Activated naive CD4-positive, alpha-beta T cell treated with anti-CD3 and anti-CD28 coated beads, Interleukin-2, amount 10 ng/mL, durations not matched to agents 7 days and 5 days (primary cell): ENCODE measurements at regions not wholly inside any gene's neighbourhood (a gene's known extent, or its start where the extent isn't known, plus 50 kb on each side); places are given as distances from the start of the nearest gene placed in this dataset.
"Not testable (repeated sequence)": the region's sequence is repeated elsewhere in the genome, so short reads cannot be mapped to it uniquely, and the experiment has no call there.

Experiments used
- CTCF ChIA-PET: fragments of 350-600 bp; sonication (Branson Sonifier 250); formaldehyde crosslinking; loops from one replicate; lab custom pipeline; 2021; ENCODE audit warnings: antibody characterized with exemption; lab: Charles Lee
- DNase-seq: peaks from one replicate; pipeline ENCODE4 v3.0.0-alpha.2; 2020
- H3K27ac Mint-ChIP-seq: one replicate; pipeline ENCODE4 v1.8.0; 2021; ENCODE audit warnings: mild to moderate bottlenecking, moderate library complexity, mixed read lengths
- H3K27me3 Mint-ChIP-seq: one replicate; pipeline ENCODE4 v1.8.0; 2021; ENCODE audit warnings: mild to moderate bottlenecking, mixed read lengths
- H3K36me3 Mint-ChIP-seq: one replicate; pipeline ENCODE4 v1.8.0; 2021; ENCODE audit warnings: mixed read lengths
- H3K4me1 Mint-ChIP-seq: one replicate; pipeline ENCODE4 v1.8.0; 2021; ENCODE audit warnings: mixed read lengths
- H3K4me3 Mint-ChIP-seq: one replicate; pipeline ENCODE4 v1.8.0; 2021; ENCODE audit warnings: mild to moderate bottlenecking, moderate library complexity, mixed read lengths
- H3K9me3 Mint-ChIP-seq: one replicate; pipeline ENCODE4 v1.8.0; 2021; ENCODE audit warnings: mixed read lengths

DNA sequence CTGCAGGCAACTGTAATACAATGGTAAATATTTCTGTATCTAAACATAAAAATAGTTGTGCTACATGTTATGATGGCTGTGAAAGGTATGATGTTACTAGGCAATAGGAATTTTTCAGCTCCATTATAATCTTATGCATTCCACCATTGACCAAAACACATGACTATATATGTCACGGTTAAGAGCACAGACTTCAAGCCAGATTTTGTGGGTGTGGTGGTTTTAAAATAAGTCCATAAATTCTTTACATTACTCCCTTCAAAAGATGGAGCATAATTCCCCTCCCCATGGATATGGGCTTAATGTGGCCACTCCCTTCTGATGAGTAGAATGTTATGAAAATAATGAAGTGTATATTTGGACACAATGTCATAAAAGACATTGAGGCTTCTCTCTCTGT is 88.4 kb upstream of the TBC1D5 start:
- no peaks in the 10 kb centered on the region for H3K36me3 Mint-ChIP-seq
- no peaks in the 10 kb centered on the region for H3K4me1 Mint-ChIP-seq
- no peak for DNase-seq
- H3K27ac Mint-ChIP-seq: no peak overlapping the region
- H3K27me3 Mint-ChIP-seq: peaks cover 8% of the 10 kb centered on the region
- CTCF ChIA-PET: interaction anchor here (2.2 kb wide), 1 partner anchor 10 kb away, joined by 13 read pairs; no protein-coding TSS in a partner anchor
- no peaks in the 10 kb centered on the region for H3K9me3 Mint-ChIP-seq
- no peak overlapping the region for H3K4me3 Mint-ChIP-seq

DNA sequence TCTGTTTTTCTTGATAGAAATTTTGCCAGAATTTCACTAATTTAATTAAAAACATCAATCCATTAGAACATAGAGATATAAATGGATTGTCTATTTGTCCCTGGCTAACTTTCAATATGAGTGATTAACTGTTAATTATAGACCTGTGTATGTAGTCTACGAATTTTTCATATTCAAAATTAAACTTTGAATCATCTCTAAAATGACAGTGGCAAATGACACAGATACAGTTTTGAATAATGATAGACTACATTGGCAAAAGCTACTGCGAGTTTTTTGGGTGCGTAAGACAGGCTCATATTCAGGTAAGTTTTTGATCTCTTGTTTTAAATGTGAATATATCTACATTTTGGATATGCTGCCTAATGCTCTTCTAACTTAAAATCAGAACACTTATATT is 86.0 kb upstream of the TBC1D5 start:
- peaks cover 17% of the 10 kb centered on the region for H3K27me3 Mint-ChIP-seq
- H3K9me3 Mint-ChIP-seq: no peaks in the 10 kb centered on the region
- no peaks in the 10 kb centered on the region for H3K4me1 Mint-ChIP-seq
- H3K36me3 Mint-ChIP-seq: no peaks in the 10 kb centered on the region
- DNase-seq: no peak
- H3K4me3 Mint-ChIP-seq: no peak overlapping the region
- no peak overlapping the region for H3K27ac Mint-ChIP-seq
- CTCF ChIA-PET: no interaction called here

DNA sequence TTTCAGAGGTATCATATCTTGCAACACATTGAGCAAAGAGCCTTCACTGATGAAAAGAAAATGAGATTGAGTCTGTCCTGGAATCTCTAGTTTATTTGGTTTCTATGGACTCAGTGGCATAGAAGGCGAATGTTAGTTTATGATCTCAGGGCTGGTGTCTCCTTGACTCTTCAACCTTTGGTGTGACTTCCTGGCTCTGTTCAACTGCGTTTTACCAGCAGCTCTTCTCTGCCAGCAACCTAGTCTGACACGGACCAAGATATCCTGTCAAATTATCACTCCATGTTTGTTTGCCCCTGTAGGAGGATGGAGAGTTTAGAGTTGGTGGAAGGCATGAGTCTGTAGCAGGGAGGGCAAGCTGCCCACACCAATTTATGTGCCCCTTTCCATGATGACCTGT is 82.9 kb upstream of the TBC1D5 start:
- H3K4me3 Mint-ChIP-seq: no peak overlapping the region
- H3K9me3 Mint-ChIP-seq: no peaks in the 10 kb centered on the region
- CTCF ChIA-PET: no interaction called here
- no peak overlapping the region for H3K27ac Mint-ChIP-seq
- DNase-seq: no peak
- no peaks in the 10 kb centered on the region for H3K4me1 Mint-ChIP-seq
- H3K36me3 Mint-ChIP-seq: no peaks in the 10 kb centered on the region
- peaks cover 17% of the 10 kb centered on the region for H3K27me3 Mint-ChIP-seq

DNA sequence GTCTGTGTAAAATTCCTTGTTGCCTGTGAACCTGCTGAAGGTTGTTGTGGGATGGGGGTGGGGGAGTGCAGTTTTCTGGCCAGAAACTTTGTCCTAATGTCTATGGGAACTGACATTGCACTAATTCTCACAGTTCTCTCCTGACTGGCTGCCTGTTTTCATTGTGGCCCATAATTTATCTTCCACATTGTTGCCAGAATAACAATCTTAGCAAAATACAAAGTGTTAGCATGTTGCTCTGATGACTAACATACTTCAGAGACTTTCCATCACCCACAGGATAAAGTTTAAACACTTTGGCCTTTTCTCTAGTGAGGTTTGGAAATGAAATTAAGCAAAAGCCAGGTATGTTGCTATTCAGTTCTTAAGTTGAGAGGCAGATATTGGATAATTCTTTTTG is 81.4 kb upstream of the TBC1D5 start:
- DNase-seq: no peak
- H3K27me3 Mint-ChIP-seq: peaks cover 13% of the 10 kb centered on the region
- no peaks in the 10 kb centered on the region for H3K4me1 Mint-ChIP-seq
- H3K36me3 Mint-ChIP-seq: no peaks in the 10 kb centered on the region
- H3K9me3 Mint-ChIP-seq: no peaks in the 10 kb centered on the region
- H3K27ac Mint-ChIP-seq: no peak overlapping the region
- no peak overlapping the region for H3K4me3 Mint-ChIP-seq
- CTCF ChIA-PET: no interaction called here

DNA sequence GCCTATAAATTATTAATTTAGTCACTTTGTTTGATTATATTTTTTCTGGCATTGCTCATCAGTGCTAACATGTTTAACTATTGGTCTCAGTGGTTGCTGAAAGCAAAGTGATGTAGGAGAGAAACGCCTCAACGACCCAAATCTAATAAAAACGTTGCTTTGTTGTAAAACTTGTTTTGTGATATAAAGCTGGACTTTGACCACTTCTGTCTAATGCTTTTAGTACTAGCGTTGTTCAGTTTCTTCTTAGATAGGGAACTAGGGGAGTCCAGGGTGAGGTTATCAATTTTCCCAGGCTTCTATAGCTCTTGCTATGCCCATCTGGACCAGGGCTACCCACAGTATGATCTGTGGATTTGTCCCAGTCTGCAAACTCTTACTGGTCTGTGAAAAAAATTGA is 80.6 kb upstream of the TBC1D5 start:
- no peak overlapping the region for H3K27ac Mint-ChIP-seq
- DNase-seq: no peak
- CTCF ChIA-PET: no interaction called here

DNA sequence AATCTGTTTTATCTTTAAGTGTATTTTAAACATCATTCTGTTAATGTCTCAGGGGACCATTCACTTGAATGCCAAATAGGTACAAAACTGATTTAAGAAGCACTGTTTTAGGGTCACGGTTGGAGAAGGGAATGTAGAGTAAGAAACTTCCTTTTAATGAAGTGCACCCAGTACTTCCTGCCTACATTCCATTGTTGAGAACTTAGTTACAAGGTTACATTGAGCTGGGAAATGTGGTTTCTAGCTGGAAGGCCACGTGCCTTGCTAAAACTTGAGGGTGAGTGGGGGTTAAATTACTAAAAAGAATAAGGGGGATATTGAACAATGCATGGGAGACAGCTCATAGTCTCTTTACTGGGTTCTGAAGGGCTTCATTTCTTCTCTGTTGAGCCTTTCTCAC is 78.3 kb upstream of the TBC1D5 start:
- Mint-ChIP-seq H3K27me3 (peaks cover 13% of the 10 kb centered on the region), H3K4me1 (no peaks in the 10 kb centered on the region), H3K9me3 (peaks cover 2% of the 10 kb centered on the region), H3K4me3 (no peak overlapping the region), H3K36me3 (no peaks in the 10 kb centered on the region), H3K27ac (no peak overlapping the region)
- CTCF ChIA-PET: no interaction called here
- no peak for DNase-seq

More for the DNA sequence above, 80.6 kb upstream of the TBC1D5 start:
- H3K36me3 Mint-ChIP-seq: no peaks in the 10 kb centered on the region
- H3K4me1 Mint-ChIP-seq: no peaks in the 10 kb centered on the region
- no peaks in the 10 kb centered on the region for H3K9me3 Mint-ChIP-seq
- peaks cover 13% of the 10 kb centered on the region for H3K27me3 Mint-ChIP-seq
- no peak overlapping the region for H3K4me3 Mint-ChIP-seq

DNA sequence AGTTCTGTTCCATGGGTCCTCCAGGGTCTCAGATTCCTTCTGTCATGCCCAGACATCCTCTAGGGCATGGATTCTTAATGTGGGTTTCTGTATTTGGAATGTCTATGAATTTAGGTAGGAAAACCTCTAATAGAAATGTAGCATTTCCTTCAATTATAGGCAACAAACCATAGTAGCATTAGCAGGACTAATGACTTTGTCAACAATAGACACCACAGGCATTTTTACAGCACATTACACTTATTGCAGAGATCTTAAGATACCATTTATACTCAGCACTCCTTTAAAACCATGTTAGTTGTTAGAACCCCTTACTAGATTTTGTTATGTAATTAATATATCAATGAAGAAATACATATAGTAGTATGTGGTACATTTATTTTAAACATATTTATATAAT is 77.8 kb upstream of the TBC1D5 start:
- Mint-ChIP-seq H3K4me3 (no peak overlapping the region), H3K27me3 (peaks cover 8% of the 10 kb centered on the region), H3K4me1 (no peaks in the 10 kb centered on the region), H3K36me3 (no peaks in the 10 kb centered on the region), H3K9me3 (peaks cover 2% of the 10 kb centered on the region), H3K27ac (no peak overlapping the region)
- no peak for DNase-seq
- CTCF ChIA-PET: no interaction called here

DNA sequence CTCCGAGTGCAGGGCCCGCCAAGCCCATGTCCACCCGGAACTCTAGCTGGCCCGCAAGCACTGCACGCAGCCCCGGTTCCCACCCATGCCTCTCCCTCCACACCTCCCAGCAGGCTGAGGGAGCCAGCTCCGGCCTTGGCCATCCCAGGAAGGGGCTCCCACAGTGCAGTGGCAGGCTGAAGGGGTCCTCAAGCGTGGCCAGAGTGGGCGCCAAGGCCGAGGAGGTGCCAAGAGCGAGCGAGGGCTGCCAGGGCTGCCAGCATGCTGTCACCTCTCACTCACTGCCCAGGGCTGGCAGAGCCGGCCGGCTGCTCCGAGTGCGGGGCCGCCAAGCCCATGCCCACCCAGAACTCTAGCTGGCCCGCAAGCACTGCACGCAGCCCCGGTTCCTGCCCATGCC is 75.5 kb upstream of the TBC1D5 start:
- CTCF ChIA-PET: not testable (repeated sequence)

DNA sequence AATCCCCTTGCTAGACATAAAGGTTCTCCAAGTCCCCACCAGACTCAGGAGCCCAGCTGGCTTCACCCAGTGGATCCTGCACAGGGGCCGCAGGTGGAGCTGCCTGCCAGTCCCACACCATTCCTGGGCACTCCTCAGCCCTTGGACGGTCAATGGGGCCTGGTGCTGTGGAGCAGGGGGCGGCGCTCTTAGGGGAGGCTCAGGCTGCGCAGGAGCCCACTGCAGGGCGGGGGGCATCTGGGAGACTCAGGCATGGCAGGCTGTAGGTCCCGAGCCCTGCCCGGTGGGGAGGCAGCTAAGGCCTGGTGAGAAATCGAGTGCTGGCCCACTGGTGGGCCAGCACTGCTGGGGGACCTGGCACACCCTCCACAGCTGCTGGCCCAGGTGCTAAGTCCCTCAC is 75.1 kb upstream of the TBC1D5 start:
- CTCF ChIA-PET: interaction anchor here (1.1 kb wide), 1 partner anchor 23 kb away, joined by 4 read pairs; no protein-coding TSS in a partner anchor
- no peaks in the 10 kb centered on the region for H3K36me3 Mint-ChIP-seq
- H3K9me3 Mint-ChIP-seq: peaks cover 2% of the 10 kb centered on the region
- H3K27me3 Mint-ChIP-seq: no peaks in the 10 kb centered on the region
- no peak for DNase-seq
- H3K27ac Mint-ChIP-seq: no peak overlapping the region
- no peaks in the 10 kb centered on the region for H3K4me1 Mint-ChIP-seq
- no peak overlapping the region for H3K4me3 Mint-ChIP-seq

More for the DNA sequence above, 75.5 kb upstream of the TBC1D5 start:
- H3K27ac Mint-ChIP-seq, H3K4me1 Mint-ChIP-seq, H3K36me3 Mint-ChIP-seq, H3K9me3 Mint-ChIP-seq, H3K4me3 Mint-ChIP-seq, DNase-seq, H3K27me3 Mint-ChIP-seq: not testable (repeated sequence)

DNA sequence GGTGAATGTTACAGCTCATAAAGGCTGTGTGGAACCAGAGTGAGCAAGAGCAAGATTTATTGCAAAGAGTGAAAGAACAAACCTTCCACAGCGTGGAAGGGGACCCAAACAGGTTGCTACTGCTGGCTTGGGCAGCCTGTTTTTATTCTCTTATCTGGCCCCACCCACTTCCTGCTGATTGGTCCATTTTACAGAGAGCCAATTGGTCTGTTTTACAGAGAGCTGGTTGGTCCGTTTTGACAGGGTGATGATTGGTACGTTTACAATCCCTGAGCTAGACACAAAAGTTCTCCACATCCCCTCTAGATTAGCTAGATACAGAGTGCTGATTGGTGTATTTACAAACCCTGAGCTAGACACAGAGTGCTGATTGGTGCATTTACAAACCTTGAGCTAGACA is 74.4 kb upstream of the TBC1D5 start:
- not testable (repeated sequence) for H3K27me3 Mint-ChIP-seq, H3K4me3 Mint-ChIP-seq, H3K36me3 Mint-ChIP-seq, H3K27ac Mint-ChIP-seq, H3K9me3 Mint-ChIP-seq, H3K4me1 Mint-ChIP-seq, DNase-seq
- CTCF ChIA-PET: interaction anchor here (1.1 kb wide), 1 partner anchor 24 kb away, joined by 4 read pairs; no protein-coding TSS in a partner anchor

DNA sequence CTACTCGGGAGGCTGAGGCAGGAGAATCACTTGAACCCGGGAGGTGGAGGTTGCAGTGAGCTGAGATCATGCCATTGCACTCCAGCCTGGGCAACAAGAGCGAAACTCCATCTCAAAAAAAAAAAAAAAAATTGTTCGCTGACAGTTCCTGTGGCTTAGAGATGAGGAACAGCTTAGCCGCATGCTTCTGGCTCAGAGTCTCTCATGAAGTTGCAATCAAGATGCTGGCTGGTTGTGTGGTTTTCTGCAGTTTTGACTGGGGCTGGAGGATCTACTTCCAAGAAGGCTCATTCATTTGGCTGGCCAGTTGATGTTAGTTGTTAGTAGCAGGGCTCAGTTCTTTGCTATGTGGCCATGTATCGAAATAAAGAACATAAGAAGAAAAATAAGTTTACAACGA is 69.9 kb upstream of the TBC1D5 start:
- H3K27ac Mint-ChIP-seq, H3K4me3 Mint-ChIP-seq, H3K4me1 Mint-ChIP-seq, H3K36me3 Mint-ChIP-seq, H3K27me3 Mint-ChIP-seq, DNase-seq, H3K9me3 Mint-ChIP-seq: not testable (repeated sequence)
- CTCF ChIA-PET: interaction anchor here (1.1 kb wide), 1 partner anchor 29 kb away, joined by 3 read pairs; no protein-coding TSS in a partner anchor

DNA sequence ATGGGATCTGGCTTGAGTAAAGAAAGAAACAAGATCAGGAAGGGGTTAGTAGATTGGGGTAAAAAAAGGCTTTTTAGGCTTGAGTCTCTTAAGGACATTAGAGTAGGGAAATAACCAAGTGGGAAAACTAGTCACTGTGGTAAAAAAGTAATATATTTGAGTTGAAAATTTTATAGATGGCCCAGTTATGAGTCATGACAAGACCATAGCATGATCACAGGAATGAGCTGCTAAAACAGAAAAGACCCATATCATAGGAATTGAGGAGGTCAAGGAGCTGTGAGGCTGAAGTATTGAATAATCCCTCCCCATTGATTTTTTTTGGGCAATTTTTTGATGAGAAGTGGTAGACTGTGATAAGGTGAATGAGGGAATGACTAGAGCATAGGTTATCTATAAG is 69.2 kb upstream of the TBC1D5 start:
- no peak overlapping the region for H3K4me3 Mint-ChIP-seq
- no peaks in the 10 kb centered on the region for H3K27me3 Mint-ChIP-seq
- no peaks in the 10 kb centered on the region for H3K36me3 Mint-ChIP-seq
- H3K9me3 Mint-ChIP-seq: no peaks in the 10 kb centered on the region
- DNase-seq: no peak
- CTCF ChIA-PET: interaction anchor here (0.7 to 1.1 kb wide), 2 partner anchors 29 to 173 kb away, joined by 3 read pairs; no protein-coding TSS in a partner anchor
- peaks cover 2% of the 10 kb centered on the region for H3K4me1 Mint-ChIP-seq
- no peak overlapping the region for H3K27ac Mint-ChIP-seq

DNA sequence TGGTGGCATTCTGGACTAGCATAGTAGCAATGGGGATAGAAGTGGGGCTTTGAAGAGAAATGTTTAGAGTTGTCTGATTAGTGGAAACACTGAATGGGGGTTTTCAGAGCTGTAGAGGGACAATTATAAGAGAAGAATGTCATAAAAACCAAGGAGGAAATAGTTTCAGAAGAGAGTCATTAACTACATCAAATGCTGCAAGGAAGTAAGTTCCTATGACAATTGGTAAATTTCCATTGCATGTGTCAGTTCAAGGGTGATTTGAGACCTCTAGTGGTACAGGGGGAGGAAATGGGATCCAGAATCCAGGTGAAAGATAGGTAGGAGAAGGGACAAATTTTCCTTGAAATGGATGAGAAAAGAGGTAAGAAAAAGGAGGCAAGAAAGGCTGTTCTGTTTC is 68.3 kb upstream of the TBC1D5 start:
- Mint-ChIP-seq H3K4me1 (peaks cover 8% of the 10 kb centered on the region), H3K27me3 (no peaks in the 10 kb centered on the region), H3K27ac (no peak overlapping the region), H3K9me3 (no peaks in the 10 kb centered on the region), H3K4me3 (no peak overlapping the region), H3K36me3 (no peaks in the 10 kb centered on the region)
- no peak for DNase-seq
- CTCF ChIA-PET: no interaction called here

DNA sequence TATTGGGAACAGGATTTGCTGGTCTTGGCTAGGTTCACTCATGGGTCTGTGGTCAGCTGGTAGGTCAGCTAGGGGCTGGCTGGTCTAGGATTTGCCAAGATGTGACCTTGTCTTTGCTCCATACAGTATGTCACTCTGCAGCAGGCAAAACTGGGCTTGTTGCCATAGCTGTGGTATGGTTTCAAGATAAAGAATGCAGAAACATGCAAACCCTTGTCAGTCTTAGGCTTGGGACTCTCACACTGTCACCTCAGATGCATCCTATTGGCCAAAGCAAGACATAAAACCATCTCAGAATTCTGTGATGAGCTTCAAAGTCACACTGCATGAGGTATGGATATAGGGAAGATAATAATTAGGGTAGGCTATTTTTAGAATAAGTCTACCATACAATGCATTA is 66.6 kb upstream of the TBC1D5 start:
- Mint-ChIP-seq H3K4me1 (peaks cover 8% of the 10 kb centered on the region), H3K4me3 (no peak overlapping the region), H3K27ac (no peak overlapping the region), H3K36me3 (no peaks in the 10 kb centered on the region), H3K27me3 (no peaks in the 10 kb centered on the region), H3K9me3 (no peaks in the 10 kb centered on the region)
- CTCF ChIA-PET: interaction anchor here (0.6 kb wide), 1 partner anchor 42 kb away, joined by 3 read pairs; no protein-coding TSS in a partner anchor
- no peak for DNase-seq

DNA sequence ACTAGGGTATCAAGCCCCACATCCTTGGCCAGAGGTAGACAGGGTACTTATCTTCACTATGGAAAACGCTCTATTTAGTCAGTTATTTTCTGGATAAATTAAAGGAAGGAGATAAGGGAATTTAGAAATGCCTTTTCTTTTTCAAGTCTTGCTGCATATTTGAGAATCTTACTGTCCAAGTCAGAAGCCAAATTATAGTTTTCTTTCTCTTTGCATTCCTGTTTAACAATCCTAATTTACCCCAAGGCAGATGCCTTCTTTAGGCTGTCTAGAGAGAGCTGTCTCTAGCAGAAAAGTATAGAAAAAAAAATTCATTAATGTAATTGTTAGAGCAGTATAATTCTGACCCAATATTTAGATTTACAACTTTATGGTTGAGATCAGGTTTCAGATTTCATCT is 64.4 kb upstream of the TBC1D5 start:
- no peak overlapping the region for H3K4me3 Mint-ChIP-seq
- no peak overlapping the region for H3K27ac Mint-ChIP-seq
- DNase-seq: no peak
- no peaks in the 10 kb centered on the region for H3K9me3 Mint-ChIP-seq
- peaks cover 5% of the 10 kb centered on the region for H3K27me3 Mint-ChIP-seq
- H3K36me3 Mint-ChIP-seq: no peaks in the 10 kb centered on the region
- peaks cover 8% of the 10 kb centered on the region for H3K4me1 Mint-ChIP-seq
- CTCF ChIA-PET: no interaction called here

DNA sequence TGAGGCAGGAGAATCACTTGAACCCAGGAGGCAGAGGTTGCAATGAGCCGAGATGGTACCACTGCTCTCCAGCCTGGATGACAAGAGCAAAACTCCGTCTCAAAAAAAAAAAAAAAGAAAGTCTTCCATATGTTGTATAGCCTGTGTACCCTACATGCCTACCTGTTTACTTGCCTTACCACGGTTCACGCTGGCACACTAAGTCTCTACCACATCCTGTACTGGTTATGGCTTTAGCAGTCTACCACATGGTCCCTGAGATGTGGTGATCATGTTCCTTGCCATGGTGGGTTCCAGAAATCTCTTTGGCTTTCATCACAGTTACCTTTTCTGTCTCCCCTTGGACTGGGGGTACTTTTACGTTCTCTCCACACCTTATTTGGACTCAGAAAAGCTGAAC is 63.8 kb upstream of the TBC1D5 start:
- no peaks in the 10 kb centered on the region for H3K36me3 Mint-ChIP-seq
- H3K27ac Mint-ChIP-seq: no peak overlapping the region
- peaks cover 5% of the 10 kb centered on the region for H3K27me3 Mint-ChIP-seq
- H3K9me3 Mint-ChIP-seq: no peaks in the 10 kb centered on the region
- no peak overlapping the region for H3K4me3 Mint-ChIP-seq
- peaks cover 8% of the 10 kb centered on the region for H3K4me1 Mint-ChIP-seq
- DNase-seq: peak; percentile 26
- CTCF ChIA-PET: no interaction called here
